Mesodermal cell (in vitro differentiated cells): ENCODE measurements at regions not wholly inside any gene's neighbourhood (a gene's known extent, or its start where the extent isn't known, plus 50 kb on each side); places are given as distances from the start of the nearest gene placed in this dataset.

ENCODE experiments used
- H3K27ac ChIP-seq: 2 replicates; pipeline ENCODE4 v1.7.0; 2013; ENCODE audit warnings: mild to moderate bottlenecking, low read depth, low read length, moderate library complexity; ENCODE audit not compliant: severe bottlenecking
- H3K36me3 ChIP-seq: 2 replicates; pipeline ENCODE4 v1.7.1; 2013; ENCODE audit warnings: mild to moderate bottlenecking, low read length, moderate library complexity; ENCODE audit not compliant: control insufficient read depth, insufficient read depth
- H3K4me1 ChIP-seq: one replicate; pipeline ENCODE4 v1.7.1; 2013; ENCODE audit warnings: mild to moderate bottlenecking, low read length; ENCODE audit not compliant: insufficient read depth, control insufficient read depth, poor library complexity, severe bottlenecking
- H3K4me3 ChIP-seq: 2 replicates; pipeline ENCODE4 v1.7.0; 2013; ENCODE audit warnings: low read length, control low read depth, mild to moderate bottlenecking; ENCODE audit not compliant: insufficient read depth, poor library complexity, severe bottlenecking; ENCODE audit errors: extremely low read depth
- H3K9me3 ChIP-seq: 2 replicates; pipeline ENCODE4 v1.7.1; 2013; ENCODE audit warnings: mild to moderate bottlenecking, low read length, moderate library complexity; ENCODE audit not compliant: control insufficient read depth
- WGBS, 2 experiments: methylation state at CpG; one replicate each; pipeline ENCODE4 v1.1.5; 2013; ENCODE audit warnings: missing lambda C conversion rate in 2 of 2; ENCODE audit not compliant: insufficient coverage in 2 of 2; 5-methylcytosine and 5-hydroxymethylcytosine counted together

DNA sequence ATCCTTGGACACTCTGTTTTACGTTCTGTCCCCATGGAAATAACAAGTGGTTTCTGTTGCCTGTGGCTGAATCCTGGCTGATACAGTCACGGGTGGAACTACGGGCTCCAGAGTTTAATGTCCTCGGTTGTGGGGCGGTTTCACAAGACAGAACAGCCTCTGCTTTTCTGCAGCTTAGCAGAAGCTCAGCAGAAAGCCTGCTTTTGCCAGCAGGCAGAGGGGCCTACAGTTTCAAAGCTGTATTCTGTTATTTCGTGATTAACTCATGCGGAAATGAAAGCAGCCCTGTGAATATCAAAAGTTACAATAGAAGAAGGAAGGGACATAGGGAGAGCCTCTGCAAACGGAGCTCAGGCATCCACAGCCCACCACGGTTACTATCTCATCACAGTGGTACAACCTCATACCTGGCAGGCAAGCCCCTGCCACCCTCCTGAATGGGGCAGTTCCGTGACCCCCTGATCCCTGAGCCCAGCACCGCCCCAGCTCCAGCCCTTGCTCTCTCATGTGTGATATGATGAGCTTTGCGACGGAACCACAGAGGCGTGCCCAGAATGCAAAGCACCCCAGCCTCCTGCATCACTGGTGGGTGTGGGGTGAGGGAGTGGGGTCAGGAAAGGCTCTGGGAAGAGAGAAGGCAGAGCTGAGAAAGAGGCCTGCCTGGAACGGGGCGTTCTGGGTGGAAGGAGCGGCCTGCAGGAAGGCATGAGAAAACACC, 360.6 kb downstream of the BRD1 start:
- Histone ChIP-seq H3K36me3 (no peaks in the 10 kb centered on the region), H3K4me3 (no peak overlapping the region), H3K27ac (no peak overlapping the region), H3K9me3 (no peaks in the 10 kb centered on the region), H3K4me1 (no peaks in the 10 kb centered on the region)
- WGBS, 2 experiments: 90 to 96% methylated on average over 13 to 16 of the region's 17 CpGs

DNA sequence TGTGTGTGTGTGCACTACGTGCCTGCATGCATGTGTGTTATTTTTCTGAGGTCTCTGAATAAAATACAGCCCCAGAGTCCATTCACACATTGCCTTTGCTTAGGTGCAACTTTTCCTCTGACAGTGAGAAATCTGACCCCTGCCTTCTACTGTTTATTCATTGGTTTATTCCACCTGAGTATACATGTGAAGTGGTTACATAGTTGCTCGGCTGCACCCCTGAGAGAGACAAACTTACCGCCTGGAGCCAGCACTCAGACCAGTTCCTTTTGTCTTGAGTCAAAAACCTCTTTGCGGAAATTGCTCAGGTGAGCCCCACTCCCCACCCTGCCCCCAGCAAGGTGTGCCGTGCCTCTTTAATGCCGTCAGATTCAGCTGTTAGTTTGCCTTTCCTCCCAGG, 363.6 kb downstream of the BRD1 start:
- H3K36me3 ChIP-seq: no peaks in the 10 kb centered on the region
- 88 to 90% methylated on average over 4 to 5 of the region's 6 CpGs for WGBS, 2 experiments
- H3K4me1 ChIP-seq: no peaks in the 10 kb centered on the region
- no peaks in the 10 kb centered on the region for H3K9me3 ChIP-seq
- H3K4me3 ChIP-seq: no peak overlapping the region
- H3K27ac ChIP-seq: no peak overlapping the region

DNA sequence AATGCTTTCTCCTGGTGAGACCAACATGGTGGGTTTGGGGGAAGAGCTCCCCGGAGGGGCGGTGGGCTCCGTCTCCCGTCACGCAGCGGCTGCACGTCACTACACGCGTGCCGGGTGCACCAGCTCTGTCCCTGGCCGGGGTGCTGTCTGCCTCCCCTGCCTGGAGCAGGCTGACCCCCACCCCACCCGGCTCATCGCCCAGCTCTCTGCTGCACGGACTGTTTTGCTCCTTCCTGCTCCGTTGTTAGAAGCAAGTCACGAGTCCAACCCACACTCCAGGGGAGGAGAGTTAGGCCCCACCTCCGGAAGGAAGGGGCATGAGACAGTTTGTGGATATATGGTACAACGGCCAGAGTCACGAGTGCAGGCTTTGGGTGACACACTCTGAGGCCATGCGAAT, 364.9 kb downstream of the BRD1 start:
- H3K4me3 ChIP-seq: no peak overlapping the region
- H3K27ac ChIP-seq: no peak overlapping the region
- H3K36me3 ChIP-seq: no peaks in the 10 kb centered on the region
- 87 to 94% methylated on average over 13 to 17 of the region's 20 CpGs for WGBS, 2 experiments
- no peaks in the 10 kb centered on the region for H3K4me1 ChIP-seq
- no peaks in the 10 kb centered on the region for H3K9me3 ChIP-seq

DNA sequence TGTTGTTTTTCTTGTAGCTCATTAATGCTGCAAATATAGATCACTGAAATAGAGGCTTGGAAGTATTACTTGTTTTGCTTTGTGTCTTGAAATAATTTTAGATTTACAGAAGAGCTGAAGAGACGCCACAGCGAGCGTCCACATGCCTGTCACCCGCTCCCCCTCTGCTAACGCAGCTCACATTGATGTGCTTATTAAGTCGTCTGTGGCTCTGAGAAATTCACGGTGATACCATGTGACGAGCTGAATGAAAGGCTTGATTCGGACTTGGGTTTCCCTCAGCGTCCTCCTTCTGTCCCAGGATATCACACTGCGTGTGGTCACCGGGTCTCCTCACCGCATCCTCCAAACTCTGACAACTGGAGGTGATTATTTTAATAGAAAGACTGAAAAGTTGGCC, 365.4 kb downstream of the BRD1 start:
- no peaks in the 10 kb centered on the region for H3K4me1 ChIP-seq
- H3K4me3 ChIP-seq: no peak overlapping the region
- H3K36me3 ChIP-seq: no peaks in the 10 kb centered on the region
- H3K27ac ChIP-seq: no peak overlapping the region
- WGBS, 2 experiments: 83 to 84% methylated on average over 13 of the region's 13 CpGs
- H3K9me3 ChIP-seq: no peaks in the 10 kb centered on the region

DNA sequence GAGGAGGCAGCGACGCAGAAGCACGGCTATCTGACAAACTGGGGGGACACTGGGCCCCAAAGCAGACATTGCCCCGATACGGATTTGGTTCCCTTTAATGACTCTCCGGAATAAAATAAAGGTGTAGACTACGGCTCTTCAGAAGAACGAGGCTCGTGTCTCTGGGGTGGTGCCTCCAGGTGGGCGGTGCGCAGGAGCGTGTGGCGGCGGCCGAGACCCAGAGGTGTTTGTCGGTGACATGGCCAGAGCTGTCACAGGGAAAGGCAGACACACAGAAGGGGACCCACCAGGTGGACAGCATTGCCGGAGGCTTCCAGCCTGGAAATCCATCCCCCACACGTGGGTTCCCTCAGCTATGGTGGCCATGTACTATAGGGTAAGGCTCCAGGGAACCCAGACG, 366.0 kb downstream of the BRD1 start:
- no peaks in the 10 kb centered on the region for H3K4me1 ChIP-seq
- WGBS, 2 experiments: 90 to 94% methylated on average over 15 to 19 of the region's 19 CpGs
- H3K9me3 ChIP-seq: no peaks in the 10 kb centered on the region
- no peak overlapping the region for H3K27ac ChIP-seq
- no peaks in the 10 kb centered on the region for H3K36me3 ChIP-seq
- H3K4me3 ChIP-seq: no peak overlapping the region

DNA sequence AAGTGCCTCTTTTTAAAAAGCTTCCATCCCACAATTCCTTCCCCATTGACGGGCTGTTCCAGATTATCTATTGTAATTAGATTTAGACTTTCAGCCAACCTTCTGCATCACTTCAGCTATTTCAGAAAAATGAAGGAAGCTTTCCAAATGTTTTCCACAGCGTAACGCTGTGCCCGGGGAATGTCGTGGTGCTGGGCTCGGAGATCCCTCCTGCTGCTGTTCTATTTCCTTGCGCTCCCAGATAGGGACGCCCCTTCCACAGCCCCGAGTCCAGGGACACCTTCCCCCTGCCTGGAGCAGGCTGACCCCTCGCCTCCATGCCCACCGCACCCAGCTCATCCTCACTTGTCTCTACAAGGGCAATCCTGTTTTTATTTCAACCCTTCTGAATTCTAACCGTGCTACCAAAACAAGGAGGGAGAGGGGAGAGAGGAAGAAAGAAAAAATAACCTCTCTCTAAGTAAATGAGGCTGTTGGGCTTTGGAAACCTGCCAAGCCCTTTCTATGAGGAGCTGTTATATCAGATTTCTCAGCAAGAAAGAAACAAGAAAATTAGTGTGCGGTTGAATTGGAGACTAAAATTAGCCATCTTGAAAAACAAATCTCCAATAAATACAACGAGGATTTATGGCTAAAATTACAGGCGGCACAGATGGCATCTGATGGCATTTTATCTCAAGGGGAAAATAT, 366.9 kb downstream of the BRD1 start:
- H3K9me3 ChIP-seq: no peaks in the 10 kb centered on the region
- no peak overlapping the region for H3K4me3 ChIP-seq
- no peaks in the 10 kb centered on the region for H3K36me3 ChIP-seq
- no peak overlapping the region for H3K27ac ChIP-seq
- 74% methylated on average over 9 to 10 of the region's 15 CpGs for WGBS, 2 experiments
- H3K4me1 ChIP-seq: no peaks in the 10 kb centered on the region

DNA sequence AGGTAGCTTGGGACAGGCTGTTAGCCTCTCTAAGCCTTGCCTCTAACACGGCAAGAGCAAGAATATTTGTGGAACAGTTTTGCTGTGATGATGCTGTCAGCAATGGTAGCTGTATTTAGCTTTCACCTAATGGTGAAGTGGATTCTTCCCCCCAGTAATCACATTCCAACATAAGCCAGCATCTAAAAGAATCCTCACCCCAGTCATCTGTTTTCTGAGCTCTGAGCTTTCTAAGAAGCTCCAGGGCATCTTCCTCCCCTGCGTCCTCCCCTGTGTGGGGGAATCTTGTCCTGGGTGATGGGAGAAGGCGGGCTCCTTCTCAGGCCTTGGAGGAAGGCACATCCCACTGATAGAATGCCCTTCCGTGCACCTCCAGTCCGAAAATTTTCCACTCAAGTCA, 367.6 kb downstream of the BRD1 start:
- Histone ChIP-seq H3K4me1 (no peaks in the 10 kb centered on the region), H3K36me3 (no peaks in the 10 kb centered on the region), H3K4me3 (no peak overlapping the region), H3K27ac (no peak overlapping the region), H3K9me3 (no peaks in the 10 kb centered on the region)
- WGBS, 2 experiments: 100% methylated on average over 2 of the region's 5 CpGs; no CpG with 5 or more reads in 1 of the 2 experiments

DNA sequence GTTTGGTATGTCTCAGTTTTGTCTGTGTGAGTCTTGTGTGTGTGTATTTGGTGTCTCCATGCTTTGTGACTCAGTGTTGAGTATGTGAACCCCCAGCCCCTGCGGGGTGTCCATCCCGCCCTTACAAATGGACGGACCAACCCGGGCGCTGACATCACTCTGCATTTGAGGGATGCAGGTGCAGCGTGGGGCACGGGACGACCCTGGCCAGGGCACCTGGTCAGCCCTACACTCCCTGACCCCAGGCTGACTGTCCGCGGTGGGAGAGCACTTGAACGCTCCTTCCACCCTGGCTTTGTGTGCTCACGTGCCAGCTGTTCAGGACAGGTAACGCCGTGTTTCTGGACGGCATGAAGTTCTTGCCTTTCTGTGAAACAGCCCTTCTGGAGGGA, 369.0 kb downstream of the BRD1 start:
- Histone ChIP-seq H3K36me3 (no peaks in the 10 kb centered on the region), H3K9me3 (no peaks in the 10 kb centered on the region), H3K4me3 (no peak overlapping the region), H3K27ac (no peak overlapping the region), H3K4me1 (no peaks in the 10 kb centered on the region)
- WGBS, 2 experiments: 87 to 95% methylated on average over 13 to 15 of the region's 15 CpGs

DNA sequence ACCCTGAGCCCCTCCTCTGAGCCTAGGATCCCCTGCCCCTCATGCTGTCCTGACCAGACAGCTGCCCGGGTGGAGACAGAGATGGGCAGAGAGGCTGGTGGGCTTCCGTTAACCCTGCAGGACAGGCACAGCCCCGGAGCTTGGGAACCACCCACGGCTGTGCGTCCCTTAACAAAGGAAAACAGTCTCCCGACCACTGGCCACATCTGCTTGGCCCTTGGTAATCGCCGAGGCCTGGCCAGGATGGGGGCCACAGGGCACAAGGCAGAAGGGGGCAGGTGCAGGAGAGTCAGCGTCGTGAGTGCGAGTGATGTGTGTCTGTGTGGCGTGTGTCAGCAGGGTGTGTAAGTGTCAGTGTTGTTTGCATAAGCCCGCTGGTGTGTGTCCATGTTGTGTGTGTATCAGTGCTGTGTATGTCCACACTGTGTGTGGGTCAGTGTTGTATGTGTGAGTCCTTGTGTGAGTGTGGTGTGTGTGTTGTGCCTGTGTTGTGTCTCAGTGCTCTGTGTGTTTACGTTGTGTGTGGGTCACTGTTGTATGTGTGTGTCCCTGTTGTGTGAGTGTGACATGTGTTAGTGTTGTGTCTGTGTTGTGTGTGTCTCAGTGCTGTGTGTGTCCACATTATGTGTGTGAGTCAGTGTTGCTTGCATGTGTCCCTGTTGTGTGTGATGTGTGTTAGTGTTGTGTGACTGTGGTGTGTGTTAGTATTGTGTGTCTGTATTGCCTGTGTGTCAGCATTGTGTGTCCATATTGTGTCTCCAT, 369.5 kb downstream of the BRD1 start:
- 83 to 88% methylated on average over 13 of the region's 14 CpGs for WGBS, 2 experiments
- Histone ChIP-seq H3K4me3 (no peak overlapping the region), H3K36me3 (no peaks in the 10 kb centered on the region)

DNA sequence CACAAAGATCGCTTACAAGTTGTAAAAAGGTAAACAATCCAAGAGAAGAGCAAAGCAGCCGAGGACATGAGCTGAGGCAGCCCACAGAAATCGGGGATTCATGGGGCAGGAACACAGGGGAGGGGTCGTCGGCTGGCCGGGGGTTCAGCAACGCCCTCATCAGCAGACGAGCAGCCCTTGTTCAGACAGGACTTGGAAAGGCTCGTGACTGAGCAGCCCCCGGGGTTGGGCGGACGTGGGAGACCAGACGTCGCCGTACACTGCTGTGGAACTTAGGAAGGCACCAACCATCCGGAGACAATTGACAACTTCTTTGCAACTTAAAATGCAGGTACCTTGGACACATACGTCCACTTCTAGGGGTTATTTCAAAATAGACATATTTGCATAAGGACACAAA, 370.5 kb downstream of the BRD1 start:
- WGBS, 2 experiments: 84 to 88% methylated on average over 14 to 15 of the region's 17 CpGs
- Histone ChIP-seq H3K36me3 (no peaks in the 10 kb centered on the region), H3K4me3 (no peak overlapping the region), H3K9me3 (no peaks in the 10 kb centered on the region), H3K27ac (no peak overlapping the region), H3K4me1 (no peaks in the 10 kb centered on the region)

More for the DNA sequence above, 369.5 kb downstream of the BRD1 start:
- Histone ChIP-seq H3K27ac (no peak overlapping the region), H3K4me1 (no peaks in the 10 kb centered on the region), H3K9me3 (no peaks in the 10 kb centered on the region)
